ENCODE measurements at regions not wholly inside any gene's neighbourhood (a gene's known extent, or its start where the extent isn't known, plus 50 kb on each side); places are given as distances from the start of the nearest gene placed in this dataset.
A peak's percentile ranks its signal among the peaks of the same experiment; 100 is the strongest.

GRCh38 chr21:25298512-25299491 lies 308.5 kb downstream of the MRPL39 start:
- no peak for DNase-seq (ENCODE audit: extremely low read depth in 1 of 11, low read depth in 9 of 11, low spot score in 4 of 11)

- DNase-seq (ENCODE audit: extremely low read depth in 1 of 11, low read depth in 9 of 11, low spot score in 4 of 11) = no peak
These were observed 310.2 kb downstream of the MRPL39 start for GRCh38 chr21:25297117-25297516.

GRCh38 chr21:25296252-25296651 lies 311.0 kb downstream of the MRPL39 start:
- DNase-seq (ENCODE audit: extremely low read depth in 1 of 11, low read depth in 9 of 11, low spot score in 4 of 11) = no peak

- no peak for DNase-seq (ENCODE audit: extremely low read depth in 1 of 11, low read depth in 9 of 11, low spot score in 4 of 11)
These were observed 314.9 kb downstream of the MRPL39 start for GRCh38 chr21:25292396-25292795.

GRCh38 chr21:25283720-25284119 lies 323.6 kb downstream of the MRPL39 start:
- DNase-seq (ENCODE audit: extremely low read depth in 1 of 11, low read depth in 9 of 11, low spot score in 4 of 11) = peak in 8 of 11 donors; percentile 0 to 9 (median 4)

GRCh38 chr21:25281134-25281533 lies 326.1 kb downstream of the MRPL39 start:
- DNase-seq (ENCODE audit: extremely low read depth in 1 of 11, low read depth in 9 of 11, low spot score in 4 of 11) = no peak

- no peak for DNase-seq (ENCODE audit: extremely low read depth in 1 of 11, low read depth in 9 of 11, low spot score in 4 of 11)
These were observed 327.2 kb downstream of the MRPL39 start for GRCh38 chr21:25280061-25280460.

GRCh38 chr21:25273959-25274358 lies 333.3 kb downstream of the MRPL39 start:
- no peak for DNase-seq (ENCODE audit: extremely low read depth in 1 of 11, low read depth in 9 of 11, low spot score in 4 of 11)

GRCh38 chr21:25254491-25255174 lies 352.6 kb downstream of the MRPL39 start:
- no peak for DNase-seq (ENCODE audit: extremely low read depth in 1 of 11, low read depth in 9 of 11, low spot score in 4 of 11)

- DNase-seq (ENCODE audit: extremely low read depth in 1 of 11, low read depth in 9 of 11, low spot score in 4 of 11) = no peak
These were observed 360.7 kb downstream of the MRPL39 start for GRCh38 chr21:25246546-25246945.

GRCh38 chr21:25244735-25245134 lies 362.5 kb downstream of the MRPL39 start:
- DNase-seq (ENCODE audit: extremely low read depth in 1 of 11, low read depth in 9 of 11, low spot score in 4 of 11) = no peak

- no peak for DNase-seq (ENCODE audit: extremely low read depth in 1 of 11, low read depth in 9 of 11, low spot score in 4 of 11)
These were observed 363.5 kb downstream of the MRPL39 start for GRCh38 chr21:25243808-25244207.

GRCh38 chr21:25240974-25241373 lies 366.3 kb downstream of the MRPL39 start:
- no peak for DNase-seq (ENCODE audit: extremely low read depth in 1 of 11, low read depth in 9 of 11, low spot score in 4 of 11)

- no peak for DNase-seq (ENCODE audit: extremely low read depth in 1 of 11, low read depth in 9 of 11, low spot score in 4 of 11)
These were observed 372.2 kb downstream of the MRPL39 start for GRCh38 chr21:25234857-25235801.

- no peak for DNase-seq (ENCODE audit: extremely low read depth in 1 of 11, low read depth in 9 of 11, low spot score in 4 of 11)
These were observed 386.3 kb downstream of the MRPL39 start for GRCh38 chr21:25220954-25221353.

GRCh38 chr21:25220169-25220568 lies 387.1 kb downstream of the MRPL39 start:
- no peak for DNase-seq (ENCODE audit: extremely low read depth in 1 of 11, low read depth in 9 of 11, low spot score in 4 of 11)

GRCh38 chr21:25215698-25216384 lies 391.4 kb downstream of the MRPL39 start:
- DNase-seq (ENCODE audit: extremely low read depth in 1 of 11, low read depth in 9 of 11, low spot score in 4 of 11) = no peak

- DNase-seq (ENCODE audit: extremely low read depth in 1 of 11, low read depth in 9 of 11, low spot score in 4 of 11) = no peak
These were observed 392.6 kb downstream of the MRPL39 start for GRCh38 chr21:25214676-25215075.

- no peak for DNase-seq (ENCODE audit: extremely low read depth in 1 of 11, low read depth in 9 of 11, low spot score in 4 of 11)
These were observed 407.3 kb downstream of the MRPL39 start for GRCh38 chr21:25199944-25200343.

Data from renal cortex interstitium (tissue), 11 donors.